Stimulated activated naive CD8-positive, alpha-beta T cell treated with anti-CD3 and anti-CD28 coated beads, Interleukin-15, Interleukin-2, amounts not matched to agents 100 U/mL and 50 U/mL, for 24 hours (primary cell): ENCODE measurements at regions not wholly inside any gene's neighbourhood (a gene's known extent, or its start where the extent isn't known, plus 50 kb on each side); places are given as distances from the start of the nearest gene placed in this dataset.
A peak's percentile ranks its signal among the peaks of the same experiment; 100 is the strongest.

Source experiments
- ATAC-seq: fragments of 150-1000 bp; cut with Tn5 transposase; one replicate; pipeline ENCODE4 v1.10.0; 2021
- DNase-seq: peaks from one replicate; pipeline ENCODE4 v3.0.0; 2021

DNA sequence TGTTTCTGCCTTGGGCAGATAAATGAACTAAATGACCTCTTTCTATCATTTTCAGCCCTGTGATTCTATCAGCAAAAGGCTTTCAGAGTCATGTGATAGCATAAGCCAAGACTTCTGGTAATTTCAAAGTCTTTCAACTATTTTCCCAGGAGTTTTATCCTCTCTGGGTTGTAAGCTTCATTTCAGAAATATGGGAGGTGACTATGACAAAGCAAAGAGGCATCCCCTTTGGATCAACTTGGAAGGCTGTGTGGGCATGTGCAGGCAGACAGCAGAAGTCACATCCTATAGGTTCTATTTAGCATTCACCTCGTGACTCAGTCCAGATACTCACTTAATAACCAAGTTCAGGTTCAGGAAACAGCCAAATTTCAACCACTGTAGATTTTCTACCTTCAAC lies 149.0 kb upstream of the FST start:
- DNase-seq = no peak
- no peak for ATAC-seq

DNA sequence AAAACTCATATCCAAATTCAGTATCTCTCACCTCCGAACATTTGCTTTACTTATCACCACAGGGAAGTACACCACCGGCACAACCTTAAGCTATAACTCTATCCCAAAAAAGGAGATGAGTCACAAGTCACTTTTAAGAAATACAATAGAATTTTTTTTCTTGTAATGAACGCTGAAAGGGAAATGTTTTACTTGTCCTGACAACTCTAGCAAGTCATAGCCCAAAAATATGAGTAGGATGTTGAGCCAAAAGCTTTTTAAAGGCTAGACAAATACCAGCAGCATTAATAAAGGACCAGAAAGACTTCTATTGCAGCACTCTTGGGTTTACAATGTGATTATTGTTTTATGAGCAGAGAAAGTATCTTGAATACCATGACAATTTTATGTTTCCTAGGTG lies 147.3 kb upstream of the FST start:
- no peak for DNase-seq
- no peak for ATAC-seq

- DNase-seq = no peak
- no peak for ATAC-seq
These were observed 145.9 kb upstream of the FST start for GRCh38 chr5:53334431-53334941.

GRCh38 chr5:53335115-53335514 lies 145.3 kb upstream of the FST start:
- ATAC-seq (no peak), DNase-seq (no peak)

- no peak for ATAC-seq
- no peak for DNase-seq
These were observed 142.6 kb upstream of the FST start for GRCh38 chr5:53337827-53338226.

DNA sequence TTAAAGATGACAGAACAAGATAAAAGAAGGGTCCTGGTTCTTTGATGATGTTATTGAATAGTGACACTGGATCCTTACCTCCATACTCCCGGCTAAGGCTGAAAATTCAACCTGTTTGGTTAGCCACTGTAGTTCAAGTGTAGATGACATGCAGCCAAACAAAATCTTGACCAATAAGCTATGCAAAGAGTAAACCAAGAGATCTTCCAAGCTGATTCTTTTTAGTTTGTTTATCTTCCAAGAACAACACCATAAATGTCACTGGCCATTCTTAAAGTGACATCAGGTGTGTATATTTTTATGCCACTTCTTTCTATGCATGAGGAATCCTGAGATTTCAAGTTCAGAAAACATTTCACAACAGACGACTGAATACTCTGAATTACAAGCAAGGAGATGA lies 141.5 kb upstream of the FST start:
- DNase-seq = no peak
- no peak for ATAC-seq

- no peak for ATAC-seq
- no peak for DNase-seq
These were observed 140.4 kb upstream of the FST start for GRCh38 chr5:53339962-53340540.

- no peak for DNase-seq
- no peak for ATAC-seq
These were observed 139.3 kb upstream of the FST start for GRCh38 chr5:53340956-53341750.

- no peak for ATAC-seq
- no peak for DNase-seq
These were observed 138.2 kb upstream of the FST start for GRCh38 chr5:53342236-53342635.

- no peak for DNase-seq
- ATAC-seq = no peak
These were observed 137.2 kb upstream of the FST start for GRCh38 chr5:53343187-53343586.

GRCh38 chr5:53350368-53350767 lies 130.1 kb upstream of the FST start:
- no peak for DNase-seq
- ATAC-seq = no peak

GRCh38 chr5:53350991-53351770 lies 129.2 kb upstream of the FST start:
- DNase-seq = no peak
- no peak for ATAC-seq

DNA sequence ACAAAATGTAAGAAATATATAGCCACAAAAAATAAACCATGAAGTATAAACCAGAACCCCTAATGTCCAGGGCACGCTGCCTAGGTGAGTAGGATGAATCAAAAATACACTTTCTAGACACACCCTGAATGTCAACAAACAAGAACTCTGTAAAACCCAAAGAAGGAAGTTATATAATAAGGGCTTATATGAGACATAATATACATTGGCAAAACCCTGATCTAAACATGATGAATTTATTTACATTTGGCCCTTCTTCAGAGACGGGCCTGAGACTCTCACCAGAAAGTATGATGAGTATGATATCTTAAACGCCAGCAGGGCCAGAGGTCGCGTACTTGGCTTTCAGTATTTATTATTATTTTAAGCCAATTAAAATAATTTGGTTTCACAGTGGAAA lies 125.1 kb upstream of the FST start:
- ATAC-seq = no peak

GRCh38 chr5:53355931-53356330 lies 124.5 kb upstream of the FST start:
- ATAC-seq (no peak), DNase-seq (no peak)

More for the DNA sequence above, 125.1 kb upstream of the FST start:
- DNase-seq = no peak

GRCh38 chr5:53357439-53357838 lies 123.0 kb upstream of the FST start:
- DNase-seq (no peak), ATAC-seq (no peak)

DNA sequence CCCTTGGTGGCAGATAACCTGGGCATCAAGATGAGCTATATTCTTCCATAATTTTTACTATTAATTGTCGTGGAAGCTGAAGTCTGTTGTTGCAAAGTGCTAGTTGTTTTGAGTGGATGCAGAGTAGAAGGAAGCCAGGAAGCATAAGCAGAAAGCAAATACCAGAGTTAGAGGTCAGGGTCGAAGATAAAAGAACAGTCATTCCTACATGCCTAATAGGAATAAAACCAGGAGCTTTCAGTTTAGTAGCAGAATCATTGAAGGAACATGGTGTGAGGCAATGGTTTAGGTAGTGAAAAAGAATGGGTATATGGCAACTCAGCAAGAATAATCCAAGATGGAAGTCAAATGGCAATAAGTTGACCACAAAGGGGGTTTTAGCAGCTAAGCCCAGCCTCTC lies 121.6 kb upstream of the FST start:
- DNase-seq (no peak), ATAC-seq (no peak)

DNA sequence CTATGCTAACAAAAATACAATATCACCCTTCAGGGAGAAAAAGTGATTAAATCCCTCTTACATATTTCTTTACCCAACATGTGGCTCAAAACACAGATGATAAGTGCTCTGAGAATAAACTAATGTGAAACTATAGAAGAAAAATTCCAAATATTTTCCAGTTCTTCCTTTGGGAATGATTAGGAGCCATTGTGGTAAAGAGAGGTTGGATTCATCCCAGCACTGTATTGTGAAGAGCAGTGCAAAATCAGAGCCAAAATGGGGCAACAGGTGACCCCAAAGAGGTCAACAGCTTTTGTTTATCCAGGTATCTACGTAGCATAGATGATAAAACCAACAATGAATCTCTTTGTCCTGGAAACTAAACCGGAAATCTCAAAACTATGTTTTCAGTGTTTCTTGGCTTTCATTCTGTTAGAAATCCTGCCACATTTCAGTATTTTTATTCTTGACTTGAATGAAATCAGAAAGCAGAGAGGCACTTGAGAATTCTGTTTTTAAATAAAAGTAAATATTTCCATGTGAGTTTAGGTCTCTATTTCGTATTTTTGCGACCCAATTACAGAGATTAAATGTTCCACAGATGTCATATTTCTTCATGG lies 120.4 kb upstream of the FST start:
- no peak for DNase-seq
- ATAC-seq = no peak

- ATAC-seq (no peak), DNase-seq (no peak)
These were observed 119.6 kb upstream of the FST start for GRCh38 chr5:53360811-53361210.

DNA sequence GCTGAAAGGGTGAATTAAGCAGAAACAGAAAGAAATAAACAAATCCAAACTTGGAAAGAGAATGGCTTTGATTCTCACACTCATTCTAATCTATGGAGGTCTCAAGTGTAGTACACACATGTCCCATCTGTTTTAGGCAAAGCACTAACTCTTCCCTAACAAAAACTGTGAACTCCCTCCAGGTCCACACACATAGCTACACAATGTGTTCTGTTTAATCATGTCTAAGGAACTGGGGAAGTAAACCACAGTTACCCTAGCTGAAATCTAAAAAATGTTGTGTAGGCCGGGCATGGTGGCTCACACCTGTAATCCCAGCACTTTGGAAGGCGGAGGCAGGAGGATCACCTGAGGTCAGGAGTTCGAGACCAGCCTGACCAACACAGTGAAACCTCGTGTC lies 118.7 kb upstream of the FST start:
- DNase-seq (no peak), ATAC-seq (no peak)

DNA sequence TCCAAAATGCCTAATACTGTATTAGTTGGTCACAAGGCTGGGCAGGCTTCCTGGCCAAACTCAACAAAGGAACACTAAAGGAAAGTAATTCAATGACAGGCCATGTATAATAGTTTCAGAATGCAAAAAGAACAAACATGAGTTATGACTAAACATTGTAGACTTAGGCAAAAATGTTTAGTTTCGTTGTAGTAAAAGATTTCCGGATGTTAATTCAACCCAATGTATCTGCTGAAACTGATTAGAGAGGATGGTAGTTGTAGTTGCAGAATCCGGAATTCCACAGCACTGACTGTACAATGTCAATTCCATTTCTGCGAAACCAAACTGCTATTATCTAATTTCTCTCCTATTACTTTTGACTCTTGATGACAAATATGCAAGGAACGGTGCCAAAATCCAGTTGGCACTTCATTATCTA lies 117.9 kb upstream of the FST start:
- DNase-seq = no peak
- no peak for ATAC-seq

- DNase-seq (no peak), ATAC-seq (no peak)
These were observed 116.4 kb upstream of the FST start for GRCh38 chr5:53364061-53364460.

- ATAC-seq = peak; percentile 36
These were observed 114.2 kb upstream of the FST start for GRCh38 chr5:53366245-53366644.

GRCh38 chr5:53367727-53368126 lies 112.7 kb upstream of the FST start:
- no peak for DNase-seq
- ATAC-seq = no peak

More at GRCh38 chr5:53366245-53366644, 114.2 kb upstream of the FST start:
- no peak for DNase-seq
